SK-N-SH (cell line): ENCODE measurements at regions not wholly inside any gene's neighbourhood (a gene's known extent, or its start where the extent isn't known, plus 50 kb on each side); places are given as distances from the start of the nearest gene placed in this dataset.

Source experiments
- CTCF ChIA-PET: fragments of 300-600, 350-600 bp; formaldehyde crosslinking; extraction: SDS; loops from one replicate; lab custom pipeline; 2021; lab: Yijun Ruan, JAX
- POLR2A ChIA-PET: fragments of 350-600 bp; sonication (Branson Sonifier 250); formaldehyde crosslinking; extraction: SDS; loops from one replicate; lab custom pipeline; 2020; ENCODE audit warnings: antibody characterized with exemption, inconsistent platforms; lab: Yijun Ruan, JAX
- DNase-seq: peaks from one replicate; pipeline ENCODE4 v3.0.0; 2012
- H2AFZ ChIP-seq: fragments of 200-600 bp; sonication (generic); 2 replicates; pipeline ENCODE4 v1.8.1; 2016; ENCODE audit warnings: antibody characterized with exemption, mild to moderate bottlenecking, low read depth
- H3F3A ChIP-seq: fragments of 200-600 bp; sonication (generic); replicated peaks from 2 replicates; pipeline ENCODE3; 2016; ENCODE audit warnings: antibody characterized with exemption, mild to moderate bottlenecking; ENCODE audit not compliant: insufficient read depth
- H3K27ac ChIP-seq, 2 experiments: fragments of 200-500 bp in 1 of 2; fragments of 200-600 bp in 1 of 2; sonication (Bioruptor generic) in 1 of 2; sonication (generic), shearing (Covaris generic) in 1 of 2; 2 replicates each; pipeline versions ENCODE4 v1.5.1 to v1.6.1; 2014 to 2016; ENCODE audit warnings: low read depth in 2 of 2, inconsistent platforms in 1 of 2, low read length in 1 of 2, mild to moderate bottlenecking in 1 of 2, mixed read lengths in 1 of 2
- H3K27me3 ChIP-seq: fragments of 200-600 bp; sonication (generic), shearing (Covaris generic); 2 replicates; pipeline ENCODE4 v1.6.1; 2016; ENCODE audit warnings: mixed run types; ENCODE audit not compliant: insufficient read depth
- H3K36me3 ChIP-seq, 2 experiments: fragments of 200-500 bp in 1 of 2; fragments of 200-600 bp in 1 of 2; sonication (Bioruptor generic) in 1 of 2; sonication (generic) in 1 of 2; replicated peaks in 1 of 2; 2 replicates each; pipeline versions ENCODE3 to v1.5.1; 2014 to 2016; ENCODE audit warnings: low read length in 1 of 2, mild to moderate bottlenecking in 1 of 2; ENCODE audit not compliant: insufficient read depth in 2 of 2, control insufficient read depth in 1 of 2
- H3K4me1 ChIP-seq, 2 experiments: fragments of 200-500 bp in 1 of 2; fragments of 200-600 bp in 1 of 2; sonication (Bioruptor generic) in 1 of 2; sonication (generic), shearing (Covaris generic) in 1 of 2; 2 replicates each; pipeline versions ENCODE4 v1.5.1 to v1.6.1; 2014 to 2016; ENCODE audit warnings: low read depth in 1 of 2, low read length in 1 of 2, mixed run types in 1 of 2; ENCODE audit not compliant: insufficient read depth in 2 of 2, control insufficient read depth in 1 of 2
- H3K4me2 ChIP-seq: fragments of 200-600 bp; sonication (generic), shearing (Covaris generic); 2 replicates; pipeline ENCODE4 v1.6.1; 2017; ENCODE audit warnings: mixed run types
- H3K4me3 ChIP-seq, 2 experiments: fragments of 200-500 bp in 1 of 2; fragments of 200-600 bp in 1 of 2; sonication (Bioruptor generic) in 1 of 2; sonication (generic), shearing (Covaris generic) in 1 of 2; 2 replicates each; pipeline versions ENCODE4 v1.5.1 to v1.8.1; 2014 to 2016; ENCODE audit warnings: low read depth in 2 of 2, inconsistent platforms in 1 of 2, low read length in 1 of 2, mild to moderate bottlenecking in 1 of 2, mixed read lengths in 1 of 2, moderate library complexity in 1 of 2
- H3K79me2 ChIP-seq: fragments of 200-600 bp; sonication (generic); 2 replicates; pipeline ENCODE4 v1.8.1; 2017; ENCODE audit warnings: mild to moderate bottlenecking; ENCODE audit not compliant: insufficient read depth
- H3K9ac ChIP-seq: fragments of 200-600 bp; sonication (generic); 2 replicates; pipeline ENCODE4 v1.6.1; 2017; ENCODE audit warnings: mixed run types
- H3K9me2 ChIP-seq: fragments of 200-600 bp; sonication (generic); 2 replicates; pipeline ENCODE4 v1.6.1; 2017; ENCODE audit warnings: mixed run types
- H3K9me3 ChIP-seq: fragments of 200-600 bp; sonication (generic); 2 replicates; pipeline ENCODE4 v1.6.1; 2017; ENCODE audit warnings: mixed run types, mild to moderate bottlenecking, moderate library complexity
- H4K20me1 ChIP-seq: fragments of 200-600 bp; sonication (generic); 2 replicates; pipeline ENCODE4 v1.6.1; 2017; ENCODE audit warnings: mild to moderate bottlenecking, mixed run types; ENCODE audit not compliant: insufficient read depth
- CHD2 ChIP-seq: fragments of 150-350 bp; IDR thresholded peaks from 2 replicates; pipeline ENCODE4 v1.6.1; 2018; ENCODE audit warnings: low read length; ENCODE audit not compliant: partially characterized antibody
- CTCF ChIP-seq: fragments of 200-600 bp; sonication (generic); IDR thresholded peaks from 2 replicates; pipeline ENCODE4 v1.6.1; 2017; ENCODE audit warnings: antibody characterized with exemption, mild to moderate bottlenecking, moderate library complexity
- FOSL2 ChIP-seq: IDR thresholded peaks from 2 replicates; pipeline ENCODE4 v1.4.0; 2012; ENCODE audit warnings: low read depth, mild to moderate bottlenecking, moderate library complexity, borderline replicate concordance
- FOXJ3 ChIP-seq: sonication (generic); formaldehyde crosslinking; IDR thresholded peaks from 2 replicates; pipeline ENCODE4 v1.5.1; 2020; ENCODE audit warnings: mild to moderate bottlenecking, missing genetic modification reagents
- FOXM1 ChIP-seq: IDR thresholded peaks from 2 replicates; pipeline ENCODE4 v1.4.0; 2012; ENCODE audit warnings: low read depth, mild to moderate bottlenecking
- GATA2 ChIP-seq: sonication (generic); formaldehyde crosslinking; IDR thresholded peaks from 2 replicates; pipeline ENCODE4 v1.5.0; 2020; ENCODE audit warnings: mild to moderate bottlenecking, missing genetic modification reagents
- MAX ChIP-seq: IDR thresholded peaks from 2 replicates; pipeline ENCODE4 v1.4.0; 2012; ENCODE audit warnings: low read depth
- MEF2A ChIP-seq: IDR thresholded peaks from 2 replicates; pipeline ENCODE4 v1.4.0; 2012; ENCODE audit warnings: low read depth, borderline replicate concordance
- NFIC ChIP-seq: IDR thresholded peaks from 2 replicates; pipeline ENCODE4 v1.4.0; 2012; ENCODE audit warnings: borderline replicate concordance
- PBX3 ChIP-seq: IDR thresholded peaks from 2 replicates; pipeline ENCODE4; 2012
- POLR2AphosphoS5 ChIP-seq: IDR thresholded peaks from 2 replicates; pipeline ENCODE4 v1.6.1; 2012; ENCODE audit warnings: low read depth, low read length
- RAD21 ChIP-seq: IDR thresholded peaks from 2 replicates; pipeline ENCODE4 v1.6.1; 2012; ENCODE audit warnings: mild to moderate bottlenecking, low read length
- RFX5 ChIP-seq: IDR thresholded peaks from 2 replicates; pipeline ENCODE4 v1.6.1; 2012; ENCODE audit warnings: mild to moderate bottlenecking, improper control_type of control experiment, low read length
- RXRA ChIP-seq: IDR thresholded peaks from 2 replicates; pipeline ENCODE4 v1.4.0; 2012; ENCODE audit warnings: low read depth, mild to moderate bottlenecking, borderline replicate concordance
- SMC3 ChIP-seq: IDR thresholded peaks from 2 replicates; pipeline ENCODE4 v1.6.1; 2012; ENCODE audit warnings: low read depth, low read length, improper control_type of control experiment
- TCF12 ChIP-seq: IDR thresholded peaks from 2 replicates; pipeline ENCODE4 v1.4.0; 2012
- YY1 ChIP-seq: IDR thresholded peaks from 2 replicates; pipeline ENCODE4 v1.4.0; 2012; ENCODE audit warnings: low read depth, mild to moderate bottlenecking
- WGBS: methylation state at CpG from one replicate; pipeline ENCODE4 v1.1.6; 2017; ENCODE audit warnings: low lambda C conversion rate; 5-methylcytosine and 5-hydroxymethylcytosine counted together
- TF ChIP-seq, protein P1 (sequence below): IDR thresholded peaks from 2 replicates; pipeline ENCODE4 v1.4.0; 2012; ENCODE audit warnings: low read depth, borderline replicate concordance
- TF ChIP-seq, protein P2 (sequence below): fragments of 150-350 bp; IDR thresholded peaks from 2 replicates; pipeline ENCODE4 v1.6.1; 2016; ENCODE audit warnings: mild to moderate bottlenecking, low read depth, low read length

DNA sequence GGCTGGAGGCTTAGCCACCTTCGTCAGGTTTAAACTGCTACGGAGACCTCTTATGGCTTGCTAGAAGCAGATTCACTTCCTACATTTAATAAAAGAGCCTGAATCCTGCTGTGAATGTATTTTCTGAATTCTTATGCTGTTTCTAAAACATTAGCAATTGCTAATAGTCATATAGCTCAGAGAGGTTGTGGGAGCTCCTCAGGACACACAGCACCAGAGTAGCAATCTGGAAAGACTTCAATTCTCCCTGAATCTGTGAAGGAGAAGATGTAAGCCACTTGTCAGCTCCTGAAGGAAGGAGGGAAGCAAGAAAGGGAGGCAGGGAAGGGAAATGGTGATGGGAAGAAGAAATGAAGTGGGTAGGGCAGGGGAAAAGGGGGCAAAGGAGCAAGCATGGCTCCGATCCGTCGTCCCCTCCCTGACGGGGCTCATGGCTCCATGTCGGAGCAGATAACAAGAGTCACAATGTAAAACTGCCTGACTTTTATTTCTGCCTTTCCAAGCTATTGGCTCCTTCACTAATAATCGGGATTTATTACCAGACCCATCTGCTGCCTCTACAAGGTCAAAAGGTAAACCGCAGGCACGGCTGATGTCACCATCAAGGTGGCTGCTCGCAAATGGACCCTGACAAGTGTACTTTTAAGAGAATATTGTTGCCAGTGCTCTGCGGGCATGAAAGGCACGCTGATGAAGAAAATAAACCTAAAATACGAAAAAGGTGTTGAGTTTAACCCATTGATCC lies 656.0 kb upstream of the SALL3 start:
- Histone ChIP-seq H4K20me1 (no peaks in the 10 kb centered on the region), H3K9me3 (no peaks in the 10 kb centered on the region), H3K9ac (no peak overlapping the region), H3K27me3 (peaks cover 21% of the 10 kb centered on the region; the same call in 1 of the 2 replicates), H3K36me3 (no peaks in the 10 kb centered on the region), H3F3A (no peaks in the 10 kb centered on the region), H3K4me2 (no peak overlapping the region), H3K4me1 (no peaks in the 10 kb centered on the region), H3K4me3 (no peak overlapping the region), H3K27ac (no peak overlapping the region), H3K9me2 (no peaks in the 10 kb centered on the region), H2AFZ (no peak overlapping the region), H3K79me2 (no peaks in the 10 kb centered on the region)
- ChIA-PET CTCF (no interaction called here), POLR2A (no interaction called here)
- 6% methylated on average over 14 of the region's 14 CpGs for WGBS
- DNase-seq, result no peak
- TF ChIP-seq CTCF (no peak), FOXM1 (no peak), RFX5 (no peak), SMC3 (no peak), GATA2 (no peak), PBX3 (no peak), MEF2A (no peak), FOSL2 (no peak), RAD21 (no peak)

GRCh38 chr18:78327643-78328042 lies 652.0 kb upstream of the SALL3 start:
- Histone ChIP-seq H3K79me2 (no peaks in the 10 kb centered on the region), H3K9me3 (no peaks in the 10 kb centered on the region), H3K27ac (no peak overlapping the region), H2AFZ (no peak overlapping the region), H3K36me3 (no peaks in the 10 kb centered on the region), H3K4me1 (no peaks in the 10 kb centered on the region), H4K20me1 (no peaks in the 10 kb centered on the region), H3K9ac (no peak overlapping the region), H3K4me2 (no peak overlapping the region), H3K27me3 (no peaks in the 10 kb centered on the region; the same call in 1 of the 2 replicates), H3F3A (no peaks in the 10 kb centered on the region), H3K4me3 (no peak overlapping the region), H3K9me2 (no peaks in the 10 kb centered on the region)
- POLR2A ChIA-PET, result no interaction called here
- TF ChIP-seq PBX3 (no peak), POLR2AphosphoS5 (no peak), RAD21 (no peak), CHD2 (no peak), FOSL2 (no peak), NFIC (no peak), RFX5 (no peak), MEF2A (no peak), MAX (no peak), TCF12 (no peak), YY1 (no peak), FOXJ3 (CRISPR knock-in tag) (no peak), RXRA (no peak)
- TF ChIP-seq, protein P1, sequence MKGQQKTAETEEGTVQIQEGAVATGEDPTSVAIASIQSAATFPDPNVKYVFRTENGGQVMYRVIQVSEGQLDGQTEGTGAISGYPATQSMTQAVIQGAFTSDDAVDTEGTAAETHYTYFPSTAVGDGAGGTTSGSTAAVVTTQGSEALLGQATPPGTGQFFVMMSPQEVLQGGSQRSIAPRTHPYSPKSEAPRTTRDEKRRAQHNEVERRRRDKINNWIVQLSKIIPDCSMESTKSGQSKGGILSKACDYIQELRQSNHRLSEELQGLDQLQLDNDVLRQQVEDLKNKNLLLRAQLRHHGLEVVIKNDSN, result no peak
- TF ChIP-seq, protein P2, sequence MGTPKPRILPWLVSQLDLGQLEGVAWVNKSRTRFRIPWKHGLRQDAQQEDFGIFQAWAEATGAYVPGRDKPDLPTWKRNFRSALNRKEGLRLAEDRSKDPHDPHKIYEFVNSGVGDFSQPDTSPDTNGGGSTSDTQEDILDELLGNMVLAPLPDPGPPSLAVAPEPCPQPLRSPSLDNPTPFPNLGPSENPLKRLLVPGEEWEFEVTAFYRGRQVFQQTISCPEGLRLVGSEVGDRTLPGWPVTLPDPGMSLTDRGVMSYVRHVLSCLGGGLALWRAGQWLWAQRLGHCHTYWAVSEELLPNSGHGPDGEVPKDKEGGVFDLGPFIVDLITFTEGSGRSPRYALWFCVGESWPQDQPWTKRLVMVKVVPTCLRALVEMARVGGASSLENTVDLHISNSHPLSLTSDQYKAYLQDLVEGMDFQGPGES, result no peak
- no peak for DNase-seq
- CTCF ChIA-PET, result no interaction called here
- WGBS, result 5% methylated on average over 4 of the region's 8 CpGs
